Posterior vena cava (tissue), 2 donors: ENCODE measurements at regions not wholly inside any gene's neighbourhood (a gene's known extent, or its start where the extent isn't known, plus 50 kb on each side); places are given as distances from the start of the nearest gene placed in this dataset.
"Not testable (repeated sequence)": the region's sequence is repeated elsewhere in the genome, so short reads cannot be mapped to it uniquely, and the experiment has no call there.

Experiments
- DNase-seq: peaks from one replicate; pipeline ENCODE4 v3.0.0-alpha.2; 2020; ENCODE audit warnings: low spot score
- intact Hi-C, 2 donors: fragments of 100-400 bp; cut with DNase I; formaldehyde crosslinking; loops; one replicate each; pipeline versions ENCODE4 v1.14.1 to v1.14.2; 2022 to 2023
- donor health status: DM: yes; HTN: yes; CAD: no.
- donor health status: DM: yes; HTN: yes; CAD: no.

DNA sequence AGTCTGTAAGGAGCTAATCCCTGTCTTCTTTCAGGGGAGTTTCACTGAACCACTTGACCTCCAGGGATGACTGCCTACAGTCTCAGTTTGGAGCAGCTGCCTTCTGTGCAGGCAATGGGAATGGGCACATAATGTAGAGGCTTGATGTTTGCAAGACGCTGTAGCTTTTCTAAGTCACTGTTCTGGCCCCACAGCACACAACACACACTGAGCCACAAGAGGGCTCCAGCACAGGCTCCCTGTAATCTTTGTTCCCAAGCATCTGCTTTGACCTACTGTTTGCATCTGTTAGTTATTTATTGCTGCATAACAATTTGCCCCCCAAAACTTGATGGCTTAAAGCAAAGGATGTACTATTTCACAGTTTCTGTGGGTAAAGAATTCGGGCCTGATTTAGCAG, 419.0 kb upstream of the ASIC2 start:
- intact Hi-C loops: no loop called here
- no peak for DNase-seq

DNA sequence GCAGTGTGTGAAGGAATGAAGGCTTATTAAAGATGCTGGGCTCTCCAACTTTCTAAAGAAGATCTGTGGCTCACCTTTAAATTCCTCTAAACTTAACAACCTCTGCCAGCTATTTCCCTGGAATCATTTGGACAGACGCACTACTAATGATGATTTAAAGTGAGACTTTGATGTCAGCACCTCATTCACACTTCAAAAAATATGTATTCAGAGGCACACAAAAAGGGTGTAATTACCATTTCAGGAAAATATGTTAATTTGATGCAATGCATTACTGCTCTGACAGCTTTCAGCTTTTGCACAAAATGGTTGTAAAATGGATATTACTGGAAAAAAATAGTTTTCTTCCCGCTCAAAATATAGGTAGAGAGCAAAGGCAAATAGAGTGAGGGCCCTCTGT, 423.9 kb upstream of the ASIC2 start:
- intact Hi-C loops: no loop called here
- DNase-seq: no peak

DNA sequence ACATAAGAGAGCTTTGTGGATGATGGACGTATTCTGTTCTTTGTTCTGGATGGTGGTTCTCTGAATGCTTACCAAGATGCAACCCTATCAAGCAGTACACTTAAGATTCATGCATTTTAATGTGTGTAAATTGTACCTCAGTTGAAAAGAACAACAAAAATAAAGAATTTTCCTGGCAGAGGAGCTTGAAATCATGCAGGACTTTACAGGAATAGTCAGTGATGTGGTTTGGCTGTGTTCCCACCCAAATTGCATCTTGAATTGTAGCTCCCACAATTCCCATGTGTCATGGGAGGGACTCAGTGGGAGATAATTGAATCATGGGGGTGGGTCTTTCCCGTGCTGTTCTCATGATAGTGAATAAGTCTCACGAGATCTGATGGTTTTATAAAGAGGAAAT, 430.6 kb upstream of the ASIC2 start:
- intact Hi-C loops: not testable (repeated sequence)

DNA sequence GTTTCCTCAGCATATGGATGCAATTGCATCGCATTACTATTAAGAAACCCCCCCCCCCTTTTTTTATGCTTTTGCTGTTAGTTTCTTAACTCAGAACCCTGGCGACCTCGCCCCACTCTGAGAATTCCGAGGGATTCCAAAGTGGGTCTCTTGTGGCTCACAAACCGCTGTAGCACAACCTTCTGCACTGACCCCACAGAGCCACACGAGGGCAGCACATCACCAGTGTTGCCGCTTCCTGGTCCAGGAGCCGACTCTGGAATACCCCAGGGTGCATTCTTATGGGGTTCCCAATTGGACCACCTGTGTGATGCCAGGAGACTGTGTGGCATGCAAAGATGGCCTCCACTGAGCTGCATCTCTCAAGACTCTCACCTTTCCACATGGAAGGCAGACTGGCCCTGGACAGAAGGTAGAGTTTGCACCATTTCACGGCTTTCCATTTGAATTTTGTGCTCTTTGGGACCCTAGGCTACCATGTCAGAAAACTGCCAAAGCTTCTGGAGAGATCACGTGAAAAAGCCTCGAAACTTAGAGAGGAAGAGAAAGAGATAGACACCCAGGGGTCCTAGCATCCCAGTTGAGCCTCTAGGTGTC, 432.7 kb upstream of the ASIC2 start:
- intact Hi-C loops: no loop called here
- DNase-seq: peak; percentile 81

More for the DNA sequence above, 430.6 kb upstream of the ASIC2 start:
- DNase-seq: not testable (repeated sequence)

DNA sequence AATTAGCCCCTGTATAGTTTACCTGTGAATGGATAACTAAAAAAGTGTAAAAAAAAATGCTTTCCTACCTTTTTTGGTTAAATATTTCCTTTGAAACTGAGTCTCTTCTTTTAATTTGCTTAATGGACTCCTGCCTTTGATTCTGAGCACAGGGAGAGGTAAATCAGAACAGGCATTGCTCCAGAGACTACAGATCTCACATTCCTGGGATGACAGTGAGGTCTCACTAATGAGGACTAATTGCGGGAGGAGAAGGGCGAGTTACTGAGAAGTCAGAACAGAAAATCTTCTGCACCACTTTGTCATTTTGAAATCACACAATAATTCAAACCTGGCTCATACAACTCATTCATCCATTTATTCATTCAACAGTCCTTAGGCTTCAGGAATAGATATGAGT, 437.0 kb upstream of the ASIC2 start:
- intact Hi-C loops: no loop called here

DNA sequence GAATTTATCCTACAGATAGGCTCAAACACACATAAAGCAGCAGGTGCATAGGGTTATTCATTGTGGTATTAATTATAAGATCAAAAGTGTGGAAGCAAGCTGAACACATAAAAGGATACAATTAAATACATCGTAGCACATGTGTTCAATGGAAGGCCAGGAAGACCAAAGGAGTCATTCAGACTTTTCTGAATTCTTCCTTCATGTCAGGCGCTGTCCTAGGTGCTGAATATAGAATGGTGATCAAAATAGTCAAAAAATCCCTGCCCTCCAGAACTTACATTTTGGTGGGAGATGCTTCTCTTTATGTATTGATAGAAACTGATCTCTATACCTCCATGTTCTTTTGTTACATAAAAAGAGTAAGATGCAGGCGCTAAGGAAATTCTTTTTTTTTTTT, 439.0 kb upstream of the ASIC2 start:
- intact Hi-C loops: no loop called here
- no peak for DNase-seq

More for the DNA sequence above, 437.0 kb upstream of the ASIC2 start:
- DNase-seq: no peak

DNA sequence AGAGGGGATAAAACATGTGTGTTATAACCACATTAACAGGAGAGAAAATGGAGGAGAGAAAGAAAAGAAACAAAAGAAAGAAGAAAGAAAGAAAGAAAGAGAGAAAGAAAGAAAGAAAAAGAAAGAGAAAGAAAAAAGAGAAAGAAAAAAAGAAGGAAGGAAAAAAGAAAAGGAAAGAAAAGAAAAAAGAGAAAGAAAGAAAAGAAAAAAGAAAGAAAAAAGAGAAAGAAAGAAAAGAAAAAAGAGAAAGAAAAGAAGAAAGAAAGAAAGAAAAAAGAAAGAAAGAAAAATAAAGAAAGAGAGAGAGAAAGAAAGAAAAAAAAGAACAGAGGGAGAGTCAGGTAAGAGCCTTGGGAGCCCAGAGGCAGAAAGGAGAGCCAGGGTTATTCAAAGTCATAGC, 446.6 kb upstream of the ASIC2 start:
- intact Hi-C loops: no loop called here
- no peak for DNase-seq

DNA sequence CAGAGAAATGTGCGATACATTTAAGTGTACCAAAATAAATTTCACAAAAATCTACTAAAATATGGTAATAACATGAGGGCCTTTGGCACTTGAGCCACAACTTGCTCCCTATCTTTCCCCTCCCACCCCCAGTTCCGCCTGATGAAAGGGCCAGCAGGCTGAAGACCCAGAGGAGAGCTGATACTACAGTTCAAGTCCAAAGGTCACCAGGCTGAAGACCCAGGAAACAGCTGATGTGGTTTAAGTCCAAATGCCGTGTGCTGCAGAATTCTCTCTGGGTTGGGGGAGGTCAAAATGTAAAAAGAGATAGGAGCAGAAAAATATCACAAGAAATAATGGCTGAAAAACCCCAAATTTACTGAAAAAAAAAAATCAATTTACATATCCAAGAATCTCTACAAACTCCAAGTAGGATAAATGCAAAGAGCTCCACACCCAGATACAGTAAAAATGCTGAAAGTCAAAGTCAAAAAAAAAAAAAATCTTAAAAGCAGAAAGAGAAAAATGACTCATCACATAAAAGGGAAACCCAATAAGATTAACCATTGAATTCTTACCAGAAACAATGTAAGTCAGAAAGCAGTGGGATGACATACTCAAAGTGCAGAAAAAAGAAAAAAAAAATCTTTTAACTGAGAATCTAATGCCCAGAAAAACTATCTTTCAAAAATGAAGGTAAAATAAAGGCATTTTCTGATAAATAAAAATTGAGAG, 452.1 kb upstream of the ASIC2 start:
- no peak for DNase-seq
- intact Hi-C loops: no loop called here

DNA sequence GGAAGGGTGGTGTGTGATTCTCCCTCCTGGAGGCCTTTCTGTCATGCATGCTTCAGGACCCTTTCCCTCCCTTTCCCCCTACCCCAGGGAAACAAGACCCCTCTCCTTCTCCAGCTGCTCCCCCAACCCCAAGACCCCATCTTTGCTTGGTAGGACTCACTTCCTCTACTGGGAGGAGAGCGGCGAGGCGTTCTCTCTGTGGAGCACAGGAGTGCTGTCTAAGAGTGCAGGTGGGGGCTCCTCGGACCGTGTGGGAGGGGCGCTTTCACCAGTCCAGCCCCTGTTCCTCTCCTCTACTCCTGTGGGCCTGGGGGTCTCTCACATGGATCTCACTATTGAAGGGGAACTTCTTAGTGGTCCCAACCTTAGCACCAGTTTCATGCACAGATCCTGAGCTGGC, 456.1 kb upstream of the ASIC2 start:
- intact Hi-C loops: no loop called here
- no peak for DNase-seq

DNA sequence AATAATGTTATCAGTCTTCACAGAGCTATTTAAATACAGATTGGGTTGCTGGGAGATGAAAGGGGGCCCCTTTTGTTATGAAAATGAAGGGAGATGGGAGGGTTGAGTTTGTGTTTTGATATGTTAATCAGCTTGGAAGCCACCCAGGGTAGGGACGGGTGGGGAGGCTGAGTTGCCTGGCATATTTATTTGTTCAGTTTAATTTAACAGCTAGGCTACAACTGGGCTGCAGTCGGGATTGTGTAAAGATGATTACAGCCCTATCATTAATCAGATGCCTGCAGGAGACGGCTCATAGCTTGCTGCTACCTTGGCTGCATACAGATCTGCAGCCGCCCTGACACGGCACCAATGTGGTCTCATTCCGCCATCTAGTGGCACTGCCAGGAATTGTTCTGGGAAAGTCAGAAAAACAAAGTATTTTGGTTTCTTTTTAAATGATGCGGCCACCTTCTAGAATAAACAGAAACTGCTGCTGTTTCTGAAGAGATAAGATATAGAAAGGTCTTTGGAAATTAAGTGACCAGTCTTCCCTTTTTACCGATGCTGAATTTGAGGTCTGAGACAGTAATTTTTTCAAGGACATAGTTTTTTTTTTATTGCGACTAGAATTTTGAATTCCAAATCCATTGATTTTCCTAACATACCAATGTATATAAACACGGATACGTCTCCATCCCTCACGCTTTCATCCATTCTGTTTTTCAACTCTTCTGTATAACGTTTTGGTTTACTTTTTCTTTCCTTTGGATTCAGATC, 458.0 kb upstream of the ASIC2 start:
- peak; percentile 89 for DNase-seq
- intact Hi-C loops: no loop called here

DNA sequence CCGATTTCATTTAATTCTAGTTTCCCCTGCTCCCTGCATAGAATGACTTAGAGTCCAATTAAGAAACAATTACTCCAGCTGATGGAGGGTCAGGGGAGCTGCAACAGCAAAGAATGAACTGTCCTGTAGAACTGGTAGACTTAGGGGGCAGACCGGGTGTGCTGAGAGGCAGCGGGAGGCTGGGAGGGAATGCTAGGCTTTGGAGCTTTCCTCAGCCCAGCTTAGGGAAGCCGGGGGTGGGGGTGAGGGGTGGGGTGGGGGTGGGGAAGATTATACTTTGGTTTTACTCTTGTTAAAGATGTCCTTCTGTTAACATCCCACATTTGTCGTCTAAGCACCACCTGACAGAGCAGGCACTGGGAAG, 458.6 kb upstream of the ASIC2 start:
- no peak for DNase-seq
- intact Hi-C loops: no loop called here

DNA sequence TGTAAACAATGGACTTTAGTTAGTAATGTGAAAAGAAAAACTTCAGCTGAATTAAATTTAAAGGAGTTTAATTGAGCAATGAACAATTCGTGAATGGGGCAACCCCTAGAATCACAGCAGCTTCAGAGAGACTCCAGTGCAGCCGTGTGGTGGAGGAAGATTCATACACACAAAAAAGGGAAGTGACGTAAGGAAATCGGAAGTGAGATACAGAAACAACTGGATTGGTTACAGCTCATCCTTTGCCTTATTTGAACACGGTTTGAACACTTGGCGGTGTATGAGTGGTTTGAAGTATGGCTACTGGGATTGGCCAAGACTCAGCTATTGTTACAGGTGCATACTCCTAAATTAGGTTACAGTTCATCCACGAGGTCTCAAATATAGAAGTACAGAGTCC, 460.4 kb upstream of the ASIC2 start:
- intact Hi-C loops: no loop called here

DNA sequence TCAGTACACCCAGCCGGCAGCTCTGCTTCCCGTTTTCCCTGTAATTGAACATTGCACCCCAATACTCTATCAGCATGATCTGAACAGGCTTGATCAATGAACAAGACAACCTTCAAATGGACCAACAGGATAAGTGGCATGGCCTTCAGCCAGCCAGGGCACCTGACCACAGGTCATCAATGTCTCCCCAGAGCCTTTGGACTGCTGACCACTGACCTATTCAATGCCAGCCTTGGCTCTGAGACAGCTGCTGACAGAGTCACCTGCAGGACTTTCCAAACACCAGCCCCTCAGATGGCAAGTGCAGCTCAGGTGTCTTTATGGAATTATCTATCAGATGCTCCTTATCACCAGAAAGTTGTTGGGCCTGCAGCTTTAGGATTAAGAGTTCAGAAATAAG, 462.9 kb upstream of the ASIC2 start:
- DNase-seq: no peak
- intact Hi-C loops: no loop called here

More for the DNA sequence above, 460.4 kb upstream of the ASIC2 start:
- no peak for DNase-seq

DNA sequence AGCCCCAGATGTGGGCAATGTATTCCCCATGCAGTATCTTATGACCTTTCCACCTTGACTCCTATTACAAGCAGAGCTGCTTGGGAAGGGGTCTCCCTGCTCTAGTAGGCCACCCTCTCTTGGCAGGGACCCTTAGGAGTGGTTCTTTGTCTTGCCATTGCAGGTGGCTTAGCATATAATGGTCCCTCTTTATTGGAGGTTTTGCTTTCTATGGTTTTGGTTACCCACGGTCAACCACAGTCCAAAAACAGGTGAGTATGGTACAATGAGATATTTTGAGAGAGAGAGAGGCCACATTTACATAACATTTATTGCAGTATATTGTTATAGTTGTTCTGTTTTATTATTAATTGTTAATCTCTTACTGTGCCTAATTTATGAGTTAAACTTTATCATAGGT, 472.8 kb upstream of the ASIC2 start:
- intact Hi-C loops: loop anchor here in 1 of 2 donors (5.0 kb wide), 1 partner anchor 386 kb away; no protein-coding TSS in a partner anchor
- DNase-seq: no peak

DNA sequence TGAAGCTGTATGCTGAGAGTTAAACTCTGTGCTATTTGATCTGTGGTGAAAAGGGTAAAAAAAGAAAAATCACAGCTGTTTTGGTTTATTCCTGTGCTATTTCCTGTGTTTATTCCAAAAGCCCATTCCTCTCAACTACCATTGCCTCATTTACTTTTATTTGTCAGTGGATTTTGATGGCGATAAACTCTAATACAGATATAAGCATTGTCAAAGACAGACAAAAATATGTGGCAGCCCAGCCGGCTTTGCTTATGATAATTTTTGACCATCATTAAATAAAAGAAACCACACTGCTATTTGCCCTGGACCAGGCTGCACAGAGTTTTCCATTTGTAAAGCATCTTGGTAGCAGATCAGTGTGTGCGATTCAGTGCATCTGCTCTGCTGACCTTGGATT, 473.6 kb upstream of the ASIC2 start:
- no peak for DNase-seq
- intact Hi-C loops: loop anchor here in 1 of 2 donors (5.0 kb wide), 1 partner anchor 386 kb away; no protein-coding TSS in a partner anchor

DNA sequence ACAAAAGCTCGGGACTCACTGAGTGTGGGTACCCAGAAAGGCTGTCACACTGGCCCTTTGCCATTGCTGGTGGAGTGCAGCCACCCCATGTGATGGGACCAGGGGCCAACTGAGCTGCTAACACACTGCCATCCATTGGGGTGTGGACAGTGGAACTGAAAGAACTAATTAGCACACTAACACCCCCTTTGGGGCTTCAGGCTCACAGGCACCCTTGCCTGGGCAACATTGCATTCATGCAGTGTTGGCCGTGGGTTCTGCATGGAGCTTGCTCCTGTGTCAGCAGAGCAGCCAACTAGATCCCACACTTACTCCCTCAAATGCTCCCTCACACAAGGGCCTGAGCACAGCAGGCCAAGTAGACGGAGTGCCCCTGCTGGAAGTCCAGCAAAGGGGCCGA, 476.0 kb upstream of the ASIC2 start:
- no peak for DNase-seq
- intact Hi-C loops: loop anchor here in 1 of 2 donors (5.0 kb wide), 1 partner anchor 383 kb away; no protein-coding TSS in a partner anchor

DNA sequence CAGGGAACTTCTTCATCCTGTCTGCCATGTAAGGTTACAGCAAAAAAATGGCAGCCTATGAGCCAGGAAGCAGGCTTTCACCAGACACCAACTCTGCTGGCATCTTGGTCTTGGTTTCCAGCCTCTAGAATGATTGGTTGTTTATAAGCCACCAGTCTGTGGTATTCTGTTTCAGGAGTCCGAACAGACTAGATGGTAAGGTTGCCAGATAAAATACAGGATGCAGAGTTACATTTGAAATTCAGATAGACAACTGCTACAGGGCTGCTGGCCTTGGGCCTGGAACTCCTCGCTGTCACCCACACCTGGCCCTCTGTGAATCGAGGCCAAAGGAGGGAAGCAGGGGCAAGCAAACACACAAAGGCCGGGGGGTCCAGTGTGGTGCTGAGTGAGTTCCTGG, 478.8 kb upstream of the CCL2 start:
- intact Hi-C loops: no loop called here
- no peak for DNase-seq

DNA sequence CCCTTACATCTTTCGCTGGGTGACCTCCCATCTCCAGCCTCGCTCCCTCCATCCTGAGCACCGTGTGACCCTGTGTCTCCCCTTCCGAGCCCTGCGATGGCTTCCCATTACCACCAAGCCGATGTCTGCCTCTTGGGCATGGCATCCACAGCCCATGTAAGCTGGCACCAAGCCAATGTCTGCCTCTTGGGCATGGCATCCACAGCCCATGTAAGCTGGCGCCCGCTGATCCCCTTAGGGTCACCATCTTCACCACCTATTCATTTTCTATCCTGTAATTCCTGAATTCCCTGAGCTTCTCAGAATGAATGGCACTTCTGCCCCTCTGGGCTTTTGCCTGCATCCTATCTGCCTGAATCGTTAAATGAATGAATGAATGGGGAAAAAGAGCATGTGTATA, 478.2 kb upstream of the CCL2 start:
- no peak for DNase-seq
- intact Hi-C loops: no loop called here

DNA sequence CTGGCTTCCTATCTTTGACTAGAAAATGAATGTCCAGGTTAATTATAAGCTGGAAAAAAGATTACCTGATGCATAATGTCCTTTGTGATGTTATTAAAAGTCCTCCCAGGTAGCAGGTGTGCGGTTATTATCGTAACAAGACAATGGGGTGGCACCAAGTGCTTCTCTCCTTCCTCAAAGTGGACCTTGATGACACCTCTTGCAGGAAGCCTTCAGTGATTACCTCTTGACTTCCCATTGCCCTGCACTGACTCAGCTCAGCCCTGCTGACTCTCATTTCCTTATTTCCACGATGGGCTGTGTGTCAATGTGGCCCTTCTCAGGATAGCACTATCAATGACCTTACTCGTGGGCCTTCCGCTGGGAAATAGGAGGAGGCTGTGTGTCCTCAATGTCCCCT, 477.4 kb upstream of the CCL2 start:
- intact Hi-C loops: no loop called here

DNA sequence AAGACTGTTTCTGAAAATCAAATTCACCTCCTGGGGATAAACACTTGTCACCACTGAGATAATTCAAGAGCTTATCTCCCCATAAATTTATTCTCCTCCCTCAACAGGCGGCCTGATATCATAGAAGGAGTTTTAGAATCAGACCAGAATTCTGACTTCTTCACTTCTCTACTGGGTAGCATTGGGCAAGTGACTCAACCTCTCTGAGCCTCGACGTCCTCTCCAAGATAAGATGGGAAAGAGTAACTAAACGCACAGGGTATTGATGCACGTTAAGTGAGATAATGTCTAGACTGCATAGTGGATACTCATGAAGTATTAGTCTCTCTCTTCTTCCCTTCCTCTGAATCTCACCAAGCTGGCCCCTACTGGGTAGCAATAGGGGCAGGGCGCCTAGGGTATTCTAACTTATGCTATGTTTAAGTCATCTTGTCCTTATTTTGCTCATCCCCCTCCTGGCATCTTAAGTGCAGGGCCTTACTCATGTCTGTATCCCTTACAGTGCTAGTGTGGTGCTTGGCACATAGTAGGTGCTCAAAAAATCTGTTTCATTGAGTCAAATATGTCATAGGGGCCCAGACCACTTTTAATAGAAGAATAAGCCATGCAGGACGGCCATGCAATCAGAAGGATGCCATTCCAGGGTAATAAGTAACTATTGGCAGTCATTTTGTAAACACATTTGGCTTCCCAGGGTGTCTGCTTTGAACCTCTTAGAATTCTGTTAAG, 476.4 kb upstream of the CCL2 start:
- DNase-seq: no peak
- intact Hi-C loops: no loop called here

More for the DNA sequence above, 477.4 kb upstream of the CCL2 start:
- DNase-seq: no peak
